CD4-positive, CD25-positive, alpha-beta regulatory T cell (primary cell): ENCODE measurements at regions not wholly inside any gene's neighbourhood (a gene's known extent, or its start where the extent isn't known, plus 50 kb on each side); places are given as distances from the start of the nearest gene placed in this dataset.
A peak's percentile ranks its signal among the peaks of the same experiment; 100 is the strongest.
"Not testable (repeated sequence)": the region's sequence is repeated elsewhere in the genome, so short reads cannot be mapped to it uniquely, and the experiment has no call there.

Experiments
- ATAC-seq, 2 donors: fragments of 150-1000 bp; cut with Tn5 transposase; one replicate each; pipeline ENCODE4 v1.10.0; 2021; ENCODE audit warnings: low read depth in 2 of 2, moderate number of reproducible peaks in 2 of 2, moderate library complexity in 1 of 2
- DNase-seq, 3 donors: peaks; one replicate each; pipeline versions ENCODE4 v3.0.0 to v3.0.0-alpha.2; 2012 to 2022; ENCODE audit warnings: mixed read lengths in 1 of 3
- H3K27ac ChIP-seq: one replicate; pipeline ENCODE4 v1.7.0; 2013; ENCODE audit warnings: mild to moderate bottlenecking, low read length; ENCODE audit not compliant: insufficient read depth, poor library complexity, severe bottlenecking
- H3K27me3 ChIP-seq: one replicate; pipeline ENCODE4 v1.7.0; 2013; ENCODE audit warnings: low read length; ENCODE audit not compliant: control insufficient read depth, insufficient read depth
- H3K36me3 ChIP-seq: one replicate; pipeline ENCODE4 v1.7.0; 2013; ENCODE audit warnings: mild to moderate bottlenecking, low read length, moderate library complexity; ENCODE audit not compliant: control insufficient read depth, insufficient read depth
- H3K4me1 ChIP-seq: 2 replicates; pipeline ENCODE4 v1.7.0; 2013; ENCODE audit warnings: mild to moderate bottlenecking, low read length; ENCODE audit not compliant: insufficient read depth, control insufficient read depth, poor library complexity, severe bottlenecking
- H3K4me3 ChIP-seq: one replicate; pipeline ENCODE4 v1.7.0; 2013; ENCODE audit warnings: low read depth, mild to moderate bottlenecking, low read length, moderate library complexity
- H3K9me3 ChIP-seq, 2 experiments: 1 replicate in 1 of 2; 2 replicates in 1 of 2; pipeline ENCODE4 v1.7.0; 2013; ENCODE audit warnings: low read length in 2 of 2, mild to moderate bottlenecking in 1 of 2, moderate library complexity in 1 of 2; ENCODE audit not compliant: control insufficient read depth in 2 of 2
- H3K27ac Mint-ChIP-seq, 3 donors: one replicate each; pipeline ENCODE4 v1.8.0; 2020 to 2022; ENCODE audit warnings: mild to moderate bottlenecking in 3 of 3, mixed read lengths in 3 of 3, moderate library complexity in 2 of 3
- H3K27me3 Mint-ChIP-seq: one replicate; pipeline ENCODE4 v1.8.0; 2022; ENCODE audit warnings: mild to moderate bottlenecking, mixed read lengths
- H3K36me3 Mint-ChIP-seq: one replicate; pipeline ENCODE4 v1.8.0; 2020; ENCODE audit warnings: mixed read lengths
- H3K4me1 Mint-ChIP-seq, 4 donors: one replicate each; pipeline ENCODE4 v1.8.0; 2020 to 2022; ENCODE audit warnings: mixed read lengths in 4 of 4, mild to moderate bottlenecking in 1 of 4
- H3K4me3 Mint-ChIP-seq, 4 donors: one replicate each; pipeline ENCODE4 v1.8.0; 2020 to 2022; ENCODE audit warnings: mild to moderate bottlenecking in 4 of 4, mixed read lengths in 4 of 4, moderate library complexity in 3 of 4
- H3K9me3 Mint-ChIP-seq, 7 donors: one replicate each; pipeline ENCODE4 v1.8.0; 2020 to 2022; ENCODE audit warnings: mixed read lengths in 7 of 7, mild to moderate bottlenecking in 3 of 7, moderate library complexity in 2 of 7

DNA sequence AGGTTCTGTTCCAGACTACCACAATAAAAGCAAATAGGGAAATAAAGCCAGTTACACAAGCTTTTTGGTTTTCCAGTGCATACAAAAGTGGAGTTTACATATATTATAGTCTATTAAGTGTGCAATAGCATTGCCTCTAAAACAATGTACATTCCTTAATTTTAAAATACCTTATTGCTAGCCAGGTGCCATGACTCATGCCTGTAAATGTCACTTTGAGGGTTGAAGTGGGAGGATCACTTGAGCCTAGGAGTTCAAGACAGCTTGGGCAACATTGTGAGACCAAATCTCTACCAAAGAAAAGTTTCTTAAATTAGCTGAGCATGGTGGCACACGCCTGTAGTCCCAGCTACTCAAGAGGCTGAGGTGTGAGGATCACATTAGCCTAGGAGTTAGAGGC, 52.9 kb upstream of the IMP4 start:
- DNase-seq (no peak), ATAC-seq (no peak)
- Histone ChIP-seq H3K27ac (no peak overlapping the region), H3K4me3 (no peak overlapping the region), H3K27me3 (peaks cover 2% of the 10 kb centered on the region), H3K36me3 (no peaks in the 10 kb centered on the region), H3K9me3 (no peaks in the 10 kb centered on the region), H3K4me1 (no peaks in the 10 kb centered on the region)
- Mint-ChIP-seq H3K27ac (no peak overlapping the region), H3K9me3 (no peaks in the 10 kb centered on the region), H3K4me1 (no peaks in the 10 kb centered on the region), H3K4me3 (no peak overlapping the region), H3K27me3 (peaks cover 28% of the 10 kb centered on the region), H3K36me3 (no peaks in the 10 kb centered on the region)

DNA sequence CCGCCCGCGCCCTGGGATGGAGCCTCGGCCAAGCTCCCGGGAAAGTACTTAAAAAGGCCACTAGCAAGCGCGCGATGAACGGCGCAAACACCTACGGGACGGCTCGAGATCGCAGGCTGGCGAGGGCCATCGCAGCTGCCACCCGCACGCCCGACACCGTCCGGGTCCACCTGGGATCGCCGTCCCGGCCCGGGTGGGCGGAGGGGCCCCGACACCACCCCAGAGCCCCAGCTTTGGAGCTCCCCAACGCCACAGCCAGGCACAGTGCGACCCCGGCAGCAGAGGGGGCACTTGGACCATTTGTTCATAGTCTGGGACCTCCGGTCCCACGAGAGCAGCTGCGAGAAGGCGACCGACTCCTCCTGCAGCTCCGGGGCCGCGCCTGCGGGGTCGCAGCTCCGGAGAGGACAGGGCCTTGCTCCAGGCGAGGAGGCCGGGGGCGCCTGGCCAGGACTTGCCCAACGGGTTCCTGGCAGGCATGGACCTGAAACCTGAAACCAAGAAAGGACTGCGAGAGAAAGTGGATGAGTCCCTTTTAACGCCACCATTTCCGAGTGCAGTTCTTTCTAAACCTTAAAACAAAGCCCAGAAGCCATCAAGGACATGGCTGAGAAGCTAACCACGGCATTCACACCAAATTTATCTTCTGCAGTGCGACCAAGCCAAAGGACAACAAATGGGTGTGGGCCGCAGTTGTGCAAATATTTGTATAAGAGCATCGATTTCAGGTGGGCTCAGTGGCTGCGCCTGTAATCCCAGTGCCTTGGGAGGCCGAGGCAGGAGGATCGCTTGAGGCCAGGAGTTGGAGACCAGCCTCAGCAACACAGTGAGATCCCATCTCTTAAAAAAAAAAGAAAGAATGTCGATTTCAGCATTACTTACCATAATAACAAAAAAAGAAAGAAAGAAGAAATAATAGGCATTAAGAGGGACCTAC, 54.0 kb upstream of the IMP4 start:
- Mint-ChIP-seq H3K4me3 (peak overlapping the region in 1 of 4 donors; percentile 15), H3K27me3 (peaks cover 18% of the 10 kb centered on the region), H3K36me3 (no peaks in the 10 kb centered on the region), H3K9me3 (no peaks in the 10 kb centered on the region), H3K27ac (no peak overlapping the region), H3K4me1 (no peaks in the 10 kb centered on the region)
- DNase-seq (no peak), ATAC-seq (no peak)
- H3K4me3 ChIP-seq = no peak overlapping the region
- no peaks in the 10 kb centered on the region for H3K9me3 ChIP-seq
- H3K4me1 ChIP-seq = no peaks in the 10 kb centered on the region
- no peak overlapping the region for H3K27ac ChIP-seq
- no peaks in the 10 kb centered on the region for H3K36me3 ChIP-seq
- H3K27me3 ChIP-seq = no peaks in the 10 kb centered on the region

DNA sequence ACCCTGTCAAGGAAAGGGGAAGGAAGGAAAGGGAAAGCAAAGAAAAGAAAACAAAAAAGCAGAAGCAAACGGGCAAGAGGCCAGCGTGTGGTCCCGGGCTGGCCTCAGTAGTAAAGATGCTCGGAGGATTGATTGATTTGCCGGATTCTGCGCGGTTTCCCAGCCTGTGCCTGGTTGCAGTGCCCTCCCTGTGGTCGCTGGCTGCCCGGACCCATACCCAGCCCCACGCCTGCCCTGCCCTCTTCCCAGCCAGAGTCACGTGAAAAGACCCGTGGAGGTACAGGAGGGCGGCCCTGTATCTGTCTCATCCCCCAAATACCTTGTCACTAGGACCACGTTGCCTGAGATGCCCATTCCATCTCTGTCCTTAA, 55.1 kb upstream of the IMP4 start:
- no peaks in the 10 kb centered on the region for H3K9me3 Mint-ChIP-seq
- no peak for ATAC-seq
- H3K27me3 Mint-ChIP-seq = peaks cover 12% of the 10 kb centered on the region
- Histone ChIP-seq H3K27ac (no peak overlapping the region), H3K27me3 (no peaks in the 10 kb centered on the region), H3K4me1 (no peaks in the 10 kb centered on the region), H3K9me3 (no peaks in the 10 kb centered on the region), H3K4me3 (no peak overlapping the region), H3K36me3 (no peaks in the 10 kb centered on the region)
- no peaks in the 10 kb centered on the region for H3K36me3 Mint-ChIP-seq
- no peak overlapping the region for H3K4me3 Mint-ChIP-seq
- H3K4me1 Mint-ChIP-seq = no peaks in the 10 kb centered on the region
- H3K27ac Mint-ChIP-seq = no peak overlapping the region
- no peak for DNase-seq

DNA sequence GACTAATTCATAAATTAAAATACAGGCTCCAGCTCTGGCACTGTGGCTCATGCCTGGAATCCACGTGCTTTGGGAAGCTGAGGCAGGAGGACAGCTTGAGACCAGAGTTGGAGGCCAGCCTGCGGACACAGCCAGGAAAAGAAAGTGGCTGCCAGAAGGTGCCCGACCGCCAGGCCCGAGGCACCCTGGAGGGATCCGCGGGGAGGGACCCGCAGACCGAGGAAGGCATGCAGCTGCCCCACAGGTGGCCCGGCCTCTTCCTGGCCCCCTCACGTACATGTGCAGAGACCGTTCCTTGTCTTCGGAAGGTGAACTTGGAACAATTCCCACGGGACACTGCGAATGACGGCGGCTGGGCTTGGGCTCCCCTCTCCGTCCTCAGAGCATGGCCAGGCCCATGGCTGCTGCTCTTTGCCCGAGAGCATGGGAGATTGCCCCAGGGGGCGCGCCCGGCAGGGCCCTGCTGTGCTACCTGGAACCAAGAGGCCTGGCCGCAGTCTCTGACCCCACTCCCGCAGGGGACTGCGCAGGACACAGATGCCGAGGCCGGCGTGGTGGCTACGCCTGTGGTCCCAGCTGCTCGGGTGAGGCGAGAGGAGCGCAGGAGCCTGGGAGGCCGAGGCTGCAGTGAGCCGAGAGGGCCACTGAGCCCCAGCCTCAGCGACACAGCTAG, 55.6 kb upstream of the IMP4 start:
- no peak overlapping the region for H3K4me3 ChIP-seq
- Mint-ChIP-seq H3K4me3 (no peak overlapping the region), H3K9me3 (no peaks in the 10 kb centered on the region), H3K27ac (no peak overlapping the region), H3K27me3 (peaks cover 12% of the 10 kb centered on the region), H3K36me3 (no peaks in the 10 kb centered on the region), H3K4me1 (no peaks in the 10 kb centered on the region)
- ATAC-seq = no peak
- DNase-seq = no peak
- no peaks in the 10 kb centered on the region for H3K27me3 ChIP-seq
- H3K4me1 ChIP-seq = no peaks in the 10 kb centered on the region
- H3K9me3 ChIP-seq = no peaks in the 10 kb centered on the region
- no peaks in the 10 kb centered on the region for H3K36me3 ChIP-seq
- H3K27ac ChIP-seq = no peak overlapping the region

DNA sequence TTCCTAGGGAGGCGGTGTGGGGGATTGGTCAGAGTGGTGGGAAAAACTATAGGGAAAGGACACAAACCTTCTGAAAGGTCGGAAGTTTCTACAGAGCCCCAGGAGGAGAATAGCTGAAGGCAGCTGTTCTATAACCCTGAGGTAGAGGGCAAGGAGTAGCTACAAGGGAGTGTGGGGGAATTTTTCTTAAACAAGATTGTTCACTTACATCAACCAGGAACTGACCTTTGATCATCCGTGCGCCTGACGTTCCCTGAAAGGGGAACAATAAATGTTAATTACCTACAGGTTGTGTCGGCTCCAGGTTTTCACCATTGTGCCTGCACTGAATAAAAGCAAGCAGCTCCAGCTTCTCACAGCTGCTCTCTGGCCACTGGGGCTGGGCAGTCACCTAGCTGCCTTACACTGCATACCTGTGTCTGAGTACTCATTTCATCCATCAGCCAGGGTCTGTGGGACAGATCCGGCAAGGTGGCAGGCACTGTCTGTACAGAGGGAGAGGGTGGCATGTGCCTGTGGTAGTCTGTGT, 59.3 kb upstream of the IMP4 start:
- H3K27me3 Mint-ChIP-seq, H3K27ac Mint-ChIP-seq, H3K36me3 Mint-ChIP-seq, H3K27ac ChIP-seq, H3K27me3 ChIP-seq, ATAC-seq, H3K4me1 ChIP-seq, H3K4me1 Mint-ChIP-seq, H3K4me3 ChIP-seq, DNase-seq, H3K36me3 ChIP-seq, H3K9me3 Mint-ChIP-seq, H3K4me3 Mint-ChIP-seq, H3K9me3 ChIP-seq: not testable (repeated sequence)

DNA sequence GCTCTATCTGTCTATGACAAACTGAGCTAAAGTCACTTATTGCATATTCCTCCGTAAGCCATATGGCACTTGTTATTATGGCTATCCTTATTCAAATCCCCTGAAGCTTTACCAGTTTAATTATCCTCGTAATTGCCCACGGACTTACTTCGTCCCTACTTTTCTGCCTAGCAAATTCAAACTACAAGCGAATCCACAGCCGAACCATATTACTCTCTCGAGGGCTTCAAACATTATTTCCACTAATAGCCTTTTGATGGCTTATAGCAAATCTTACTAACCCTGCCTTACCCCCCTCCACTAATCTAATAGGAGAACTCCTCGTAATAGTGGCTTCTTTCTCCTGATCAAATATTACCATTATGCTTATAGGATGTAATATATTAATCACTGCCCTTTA, 63.1 kb upstream of the IMP4 start:
- not testable (repeated sequence) for H3K36me3 Mint-ChIP-seq, H3K27me3 Mint-ChIP-seq, H3K27ac ChIP-seq, H3K4me3 ChIP-seq, DNase-seq, H3K4me1 Mint-ChIP-seq, H3K27ac Mint-ChIP-seq, H3K36me3 ChIP-seq, H3K9me3 Mint-ChIP-seq, H3K9me3 ChIP-seq, ATAC-seq, H3K4me1 ChIP-seq, H3K27me3 ChIP-seq, H3K4me3 Mint-ChIP-seq

DNA sequence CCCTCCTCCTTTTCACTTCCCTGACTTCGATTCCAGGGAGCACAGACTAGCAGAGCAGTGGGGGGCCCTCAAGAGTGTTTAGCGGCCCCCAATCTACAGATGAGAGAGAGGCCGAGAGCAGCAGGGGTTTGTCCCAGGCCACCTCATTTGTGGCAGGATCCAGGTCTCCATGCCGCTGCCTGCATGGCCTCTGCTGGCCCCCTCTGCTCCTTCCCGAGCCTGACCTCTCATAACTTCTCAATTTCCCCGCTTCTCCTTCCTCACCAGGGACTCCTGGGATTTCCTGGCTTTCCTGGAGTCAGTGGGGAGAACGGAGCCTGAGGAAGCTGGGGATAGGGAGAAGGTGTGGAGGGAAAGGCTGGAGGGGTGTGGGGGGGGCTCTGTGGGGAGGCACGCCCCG, 70.1 kb upstream of the TUBA3E start:
- H3K27ac Mint-ChIP-seq, H3K4me1 Mint-ChIP-seq, H3K4me1 ChIP-seq, H3K4me3 Mint-ChIP-seq, H3K36me3 ChIP-seq, H3K4me3 ChIP-seq, H3K27me3 Mint-ChIP-seq, ATAC-seq, H3K27me3 ChIP-seq, H3K9me3 ChIP-seq, DNase-seq, H3K27ac ChIP-seq, H3K36me3 Mint-ChIP-seq: not testable (repeated sequence)
- H3K9me3 Mint-ChIP-seq = peaks cover 2 to 14% (median 4%) of the 10 kb centered on the region in 7 donors

DNA sequence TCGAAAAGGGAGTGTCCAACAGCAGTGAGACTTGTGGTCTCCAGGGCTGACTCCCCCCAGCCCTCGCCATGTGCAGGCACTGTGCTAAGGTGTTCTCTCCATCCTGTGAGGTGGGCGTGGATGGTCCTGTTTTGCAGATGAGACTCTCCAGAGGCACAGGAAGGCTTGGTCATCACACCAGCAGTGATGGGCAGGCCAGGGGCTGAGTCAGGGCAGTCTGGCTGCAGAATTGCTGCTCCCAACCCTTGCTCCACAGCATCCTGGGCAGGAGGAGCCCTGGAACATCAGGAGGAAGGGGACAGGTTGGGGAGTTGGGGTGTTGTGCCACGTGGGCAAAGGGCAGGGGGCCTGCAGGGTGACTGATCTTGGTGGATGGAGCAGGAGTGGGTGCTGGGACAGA, 69.3 kb upstream of the TUBA3E start:
- not testable (repeated sequence) for H3K4me3 Mint-ChIP-seq

More for the DNA sequence above, 69.3 kb upstream of the TUBA3E start:
- DNase-seq, H3K27ac ChIP-seq, ATAC-seq, H3K4me1 ChIP-seq, H3K4me1 Mint-ChIP-seq, H3K27me3 ChIP-seq, H3K36me3 Mint-ChIP-seq, H3K27ac Mint-ChIP-seq, H3K9me3 ChIP-seq, H3K4me3 ChIP-seq, H3K36me3 ChIP-seq: not testable (repeated sequence)
- peaks cover 13% of the 10 kb centered on the region for H3K27me3 Mint-ChIP-seq
- peaks cover 0 to 14% (median 4%) of the 10 kb centered on the region in 7 donors for H3K9me3 Mint-ChIP-seq
